Activated CD4-positive, CD25-positive, alpha-beta regulatory T cell treated with anti-CD3 and anti-CD28 coated beads, Interleukin-2, amount 50 U/mL, for 24 hours (primary cell): ENCODE measurements at regions not wholly inside any gene's neighbourhood (a gene's known extent, or its start where the extent isn't known, plus 50 kb on each side); places are given as distances from the start of the nearest gene placed in this dataset.
"Not testable (repeated sequence)": the region's sequence is repeated elsewhere in the genome, so short reads cannot be mapped to it uniquely, and the experiment has no call there.

Experiments used
- ATAC-seq, 2 donors: fragments of 150-1000 bp; cut with Tn5 transposase; one replicate each; pipeline ENCODE4 v1.10.0; 2021; ENCODE audit warnings: mild to moderate bottlenecking in 1 of 2, moderate library complexity in 1 of 2

GRCh38 chr6:11486959-11487358 is 50.6 kb upstream of the TMEM170B start:
- no peak for ATAC-seq

- no peak for ATAC-seq
Observed at GRCh38 chr6:11486486-11486885, 51.1 kb upstream of the TMEM170B start.

- no peak for ATAC-seq
Observed at GRCh38 chr6:11486051-11486450, 51.5 kb upstream of the TMEM170B start.

GRCh38 chr6:11485271-11485670 is 52.3 kb upstream of the TMEM170B start:
- no peak for ATAC-seq

- ATAC-seq, result no peak
Observed at GRCh38 chr6:11484441-11484840, 53.1 kb upstream of the TMEM170B start.

- no peak for ATAC-seq
Observed at GRCh38 chr6:11482616-11483015, 54.9 kb upstream of the TMEM170B start.

GRCh38 chr6:11480541-11480940 is 57.0 kb upstream of the TMEM170B start:
- no peak for ATAC-seq

GRCh38 chr6:11479296-11479695 is 58.3 kb upstream of the TMEM170B start:
- ATAC-seq, result no peak

- no peak for ATAC-seq
Observed at GRCh38 chr6:11478586-11478985, 59.0 kb upstream of the TMEM170B start.

GRCh38 chr6:11475016-11475415 is 62.5 kb upstream of the TMEM170B start:
- no peak for ATAC-seq

- ATAC-seq, result no peak
Observed at GRCh38 chr6:11473008-11473740, 64.4 kb upstream of the TMEM170B start.

GRCh38 chr6:11471261-11471660 is 66.3 kb upstream of the TMEM170B start:
- no peak for ATAC-seq

- ATAC-seq, result no peak
Observed at GRCh38 chr6:11469684-11470083, 67.9 kb upstream of the TMEM170B start.

GRCh38 chr6:11468271-11468670 is 69.3 kb upstream of the TMEM170B start:
- ATAC-seq, result not testable (repeated sequence)

- no peak for ATAC-seq
Observed at GRCh38 chr6:11467364-11467763, 70.2 kb upstream of the TMEM170B start.

- no peak for ATAC-seq
Observed at GRCh38 chr6:11463398-11463780, 74.2 kb upstream of the TMEM170B start.

- no peak for ATAC-seq
Observed at GRCh38 chr6:11462742-11463397, 74.7 kb upstream of the TMEM170B start.

- peak; percentile 82 to 84 for ATAC-seq
Observed at GRCh38 chr6:11460837-11461661, 76.5 kb upstream of the TMEM170B start.

GRCh38 chr6:11460001-11460668 is 77.4 kb upstream of the TMEM170B start:
- peak; percentile 41 to 56 for ATAC-seq

GRCh38 chr6:11459079-11459610 is 78.4 kb upstream of the TMEM170B start:
- peak; percentile 49 to 64 for ATAC-seq

- ATAC-seq, result no peak
Observed at GRCh38 chr6:11458509-11458908, 79.0 kb upstream of the TMEM170B start.

- ATAC-seq, result not testable (repeated sequence)
Observed at GRCh38 chr6:11457422-11457821, 80.1 kb upstream of the TMEM170B start.

- ATAC-seq, result not testable (repeated sequence)
Observed at GRCh38 chr6:11452106-11452505, 85.4 kb upstream of the TMEM170B start.
